ENCODE measurements at regions not wholly inside any gene's neighbourhood (a gene's known extent, or its start where the extent isn't known, plus 50 kb on each side); places are given as distances from the start of the nearest gene placed in this dataset.
"Not testable (repeated sequence)": the region's sequence is repeated elsewhere in the genome, so short reads cannot be mapped to it uniquely, and the experiment has no call there.

- no peaks in the 10 kb centered on the region for H3K9me3 ChIP-seq (ENCODE audit: control insufficient read depth in 2 of 3, insufficient read depth in 1 of 3, low read length in 3 of 3)
- DNase-seq: peak in 3 of 5 donors; percentile 52 to 83 (median 75)
- intact Hi-C loops (cut with DNase I): no loop called here
- no peaks in the 10 kb centered on the region for H3K4me1 ChIP-seq (ENCODE audit: control insufficient read depth in 2 of 3, insufficient read depth in 2 of 3, low read depth in 1 of 3, low read length in 3 of 3)
- H3K27me3 ChIP-seq (ENCODE audit: control insufficient read depth, insufficient read depth, low read length): no peaks in the 10 kb centered on the region
- peak overlapping the region in 2 of 3 donors; percentile 40 to 57 for H3K4me3 ChIP-seq (ENCODE audit: low read length in 3 of 3)
- no peak for FAIRE-seq
- H3K36me3 ChIP-seq (ENCODE audit: control insufficient read depth in 2 of 3, insufficient read depth in 3 of 3, low read length in 3 of 3): no peaks in the 10 kb centered on the region
- no peak overlapping the region for H3K9ac ChIP-seq (ENCODE audit: low read length in 3 of 3)
- no peak overlapping the region for H3K27ac ChIP-seq (ENCODE audit: low read depth in 2 of 2, low read length in 2 of 2)
- TF ChIP-seq CTCF (IDR thresholded peaks at IDR 0.05; ENCODE audit: borderline replicate concordance, extremely low read depth, insufficient read depth): no peak
These were observed 64.4 kb upstream of the ENPEP start for GRCh38 chr4:110411574-110412011.

GRCh38 chr4:110410853-110411573, 64.9 kb upstream of the ENPEP start:
- H3K27me3 ChIP-seq (ENCODE audit: control insufficient read depth, insufficient read depth, low read length); H3K27ac ChIP-seq (ENCODE audit: low read depth in 2 of 2, low read length in 2 of 2); H3K36me3 ChIP-seq (ENCODE audit: control insufficient read depth in 2 of 3, insufficient read depth in 3 of 3, low read length in 3 of 3); DNase-seq; H3K4me1 ChIP-seq (ENCODE audit: control insufficient read depth in 2 of 3, insufficient read depth in 2 of 3, low read depth in 1 of 3, low read length in 3 of 3); intact Hi-C loops (cut with DNase I); FAIRE-seq; H3K9ac ChIP-seq (ENCODE audit: low read length in 3 of 3); H3K9me3 ChIP-seq (ENCODE audit: control insufficient read depth in 2 of 3, insufficient read depth in 1 of 3, low read length in 3 of 3): not testable (repeated sequence)
- peak overlapping the region in 2 of 3 donors; percentile 40 to 57 for H3K4me3 ChIP-seq (ENCODE audit: low read length in 3 of 3)

- Histone ChIP-seq H3K9me3 (ENCODE audit: control insufficient read depth in 2 of 3, insufficient read depth in 1 of 3, low read length in 3 of 3) (no peaks in the 10 kb centered on the region), H3K27me3 (ENCODE audit: control insufficient read depth, insufficient read depth, low read length) (no peaks in the 10 kb centered on the region), H3K36me3 (ENCODE audit: control insufficient read depth in 2 of 3, insufficient read depth in 3 of 3, low read length in 3 of 3) (no peaks in the 10 kb centered on the region), H3K4me1 (ENCODE audit: control insufficient read depth in 2 of 3, insufficient read depth in 2 of 3, low read depth in 1 of 3, low read length in 3 of 3) (peaks cover 0 to 7% (median 0%) of the 10 kb centered on the region in 3 donors), H3K4me3 (ENCODE audit: low read length in 3 of 3) (no peak overlapping the region), H3K27ac (ENCODE audit: low read depth in 2 of 2, low read length in 2 of 2) (no peak overlapping the region), H3K9ac (ENCODE audit: low read length in 3 of 3) (no peak overlapping the region)
- intact Hi-C loops (cut with DNase I): no loop called here
- FAIRE-seq: no peak
- DNase-seq: no peak
- no peak for TF ChIP-seq CTCF (IDR thresholded peaks at IDR 0.05; ENCODE audit: borderline replicate concordance, extremely low read depth, insufficient read depth)
These were observed 75.9 kb upstream of the ENPEP start for GRCh38 chr4:110400086-110400485.

- FAIRE-seq; H3K4me1 ChIP-seq (ENCODE audit: control insufficient read depth in 2 of 3, insufficient read depth in 2 of 3, low read depth in 1 of 3, low read length in 3 of 3); H3K9me3 ChIP-seq (ENCODE audit: control insufficient read depth in 2 of 3, insufficient read depth in 1 of 3, low read length in 3 of 3); H3K27ac ChIP-seq (ENCODE audit: low read depth in 2 of 2, low read length in 2 of 2); intact Hi-C loops (cut with DNase I); H3K36me3 ChIP-seq (ENCODE audit: control insufficient read depth in 2 of 3, insufficient read depth in 3 of 3, low read length in 3 of 3); H3K4me3 ChIP-seq (ENCODE audit: low read length in 3 of 3); H3K27me3 ChIP-seq (ENCODE audit: control insufficient read depth, insufficient read depth, low read length); H3K9ac ChIP-seq (ENCODE audit: low read length in 3 of 3): not testable (repeated sequence)
- DNase-seq: peak in 2 of 5 donors; percentile 21 to 33
These were observed 76.9 kb upstream of the ENPEP start for GRCh38 chr4:110399046-110399445.

Data from kidney (tissue), 13 donors.